ENCODE measurements at regions not wholly inside any gene's neighbourhood (a gene's known extent, or its start where the extent isn't known, plus 50 kb on each side); places are given as distances from the start of the nearest gene placed in this dataset.
"Not testable (repeated sequence)": the region's sequence is repeated elsewhere in the genome, so short reads cannot be mapped to it uniquely, and the experiment has no call there.

DNA sequence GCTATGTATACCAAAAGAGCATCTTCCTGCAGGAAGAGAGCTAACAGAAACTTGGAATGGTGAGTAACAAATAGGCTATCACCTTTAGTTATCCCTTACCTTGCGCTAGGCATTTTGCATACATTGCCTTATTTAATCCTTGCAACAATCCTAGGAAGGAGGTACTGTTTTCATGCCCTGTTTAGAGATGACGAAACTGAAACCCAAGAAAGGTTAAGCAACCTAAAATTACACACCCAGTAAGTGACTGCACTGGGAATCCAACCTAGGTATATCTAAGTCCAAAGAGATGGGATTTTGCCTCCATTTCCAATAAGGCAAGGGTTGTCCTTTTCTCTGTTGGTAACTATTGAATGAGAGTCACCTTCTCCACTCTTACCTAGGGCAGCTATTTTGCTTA lies 144.5 kb downstream of the TM2D1 start:
- DNase-seq (ENCODE audit: low read depth, low spot score): no peak

DNA sequence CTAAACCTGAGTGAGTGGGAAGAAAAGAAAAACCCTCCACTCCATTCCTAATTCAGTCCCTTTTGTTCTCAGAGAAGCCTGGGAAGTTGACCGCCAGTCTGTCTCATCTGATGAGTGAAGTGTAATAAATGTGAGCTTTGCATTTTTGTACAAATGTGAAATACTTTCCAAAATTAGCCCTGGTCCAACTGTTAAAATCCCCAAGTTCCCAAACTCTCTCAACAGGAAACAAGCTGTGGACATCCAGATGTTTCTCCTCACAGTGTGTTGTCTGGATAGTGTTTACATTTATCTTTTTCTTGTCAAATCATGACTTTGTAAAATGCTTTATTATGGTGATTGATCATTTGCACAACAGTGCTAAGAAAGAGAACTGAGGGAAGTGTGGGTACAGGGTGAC lies 145.1 kb downstream of the TM2D1 start:
- no peak for DNase-seq (ENCODE audit: low read depth, low spot score)

DNA sequence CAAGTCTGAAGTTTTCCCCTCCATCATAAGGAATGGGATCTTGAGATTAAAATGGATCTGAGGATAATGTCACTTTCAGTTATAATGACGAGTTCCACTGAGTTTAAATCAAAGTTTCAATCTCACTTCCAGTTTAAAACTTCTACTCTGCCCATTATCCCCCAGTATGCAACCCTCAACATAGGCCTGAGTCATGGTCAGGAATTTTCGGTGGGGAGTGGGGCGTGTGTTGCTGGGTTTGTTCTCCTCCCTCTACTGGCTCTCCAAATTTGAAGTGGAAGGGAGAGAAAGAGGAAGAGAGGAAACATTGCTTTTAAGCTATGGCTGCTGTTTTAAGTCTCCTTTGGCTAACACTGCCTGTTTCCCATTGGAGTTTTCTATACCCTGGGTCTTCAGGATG lies 152.9 kb downstream of the TM2D1 start:
- no peak for DNase-seq (ENCODE audit: low read depth, low spot score)

DNA sequence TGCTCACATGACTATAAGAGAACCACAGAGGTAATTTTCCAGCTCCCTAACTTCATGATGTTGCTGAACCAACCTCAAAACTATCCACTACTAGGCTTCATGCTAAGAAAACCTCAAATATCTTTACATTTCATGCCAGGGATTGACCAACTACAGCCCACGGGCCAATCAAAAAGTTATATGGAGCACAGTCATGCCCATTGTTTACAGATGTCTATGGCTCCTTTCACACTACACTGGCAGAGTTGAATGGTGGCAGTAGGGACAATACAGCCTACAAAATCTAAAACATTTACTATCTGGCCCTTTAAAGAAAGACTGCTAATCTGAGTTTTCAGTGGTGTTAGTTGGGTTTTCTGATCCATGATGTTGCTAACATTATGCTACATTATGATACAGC lies 154.8 kb downstream of the TM2D1 start:
- DNase-seq (ENCODE audit: low read depth, low spot score): no peak

DNA sequence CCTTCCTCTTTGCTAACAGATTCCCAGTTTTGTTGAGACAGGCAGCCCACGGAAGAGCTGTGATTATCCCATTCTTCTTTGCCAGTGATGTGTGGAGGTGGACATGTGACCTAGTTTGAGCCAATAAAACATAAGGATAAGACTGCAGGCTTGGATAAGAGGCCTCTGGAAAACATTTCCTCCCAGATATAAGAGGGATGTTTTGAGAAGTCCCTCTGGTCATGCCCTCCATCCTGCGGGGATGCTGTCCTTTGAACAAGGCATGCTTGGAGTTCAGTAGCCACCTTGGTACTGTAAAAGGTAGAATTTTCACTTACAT lies 155.7 kb downstream of the TM2D1 start:
- DNase-seq (ENCODE audit: low read depth, low spot score): no peak

DNA sequence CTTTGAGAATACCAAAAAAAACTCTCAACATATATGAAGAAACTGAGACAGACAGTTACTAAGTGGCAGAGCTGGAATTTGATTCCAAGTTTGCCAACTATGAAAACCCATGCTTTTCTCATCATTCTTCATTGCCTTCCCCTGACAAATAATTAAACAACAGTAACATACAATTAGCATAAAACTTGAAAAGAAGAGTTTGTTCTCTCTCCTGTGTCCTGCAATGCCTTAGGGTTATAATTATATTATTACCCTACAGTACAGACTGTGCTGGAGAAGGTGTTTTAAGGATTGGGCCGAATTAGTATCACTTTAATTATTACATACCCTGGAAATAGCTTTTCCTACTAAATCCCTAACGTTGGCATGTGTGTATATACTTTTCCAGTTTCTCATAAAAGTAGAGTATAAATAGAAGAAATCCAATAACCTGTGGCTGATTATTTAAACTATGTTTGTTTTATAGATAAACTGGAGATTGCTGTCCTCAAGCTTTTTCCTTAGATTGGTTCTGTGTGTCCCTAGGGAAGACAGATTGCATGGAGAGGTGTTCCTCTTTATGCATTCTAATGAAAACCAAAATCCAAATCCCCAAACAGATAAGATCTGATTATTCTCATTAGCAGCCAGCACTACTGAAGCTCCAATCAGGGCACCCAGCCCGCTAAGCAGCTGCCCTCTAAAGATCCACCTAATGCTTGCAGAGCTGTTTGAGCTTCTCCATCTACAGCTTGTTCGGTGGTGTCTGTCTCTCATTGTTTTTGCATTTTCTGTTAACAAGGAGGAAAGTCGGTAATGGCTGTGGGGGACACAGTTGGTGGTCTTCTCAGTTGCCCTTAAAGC lies 156.3 kb downstream of the TM2D1 start:
- no peak for DNase-seq (ENCODE audit: low read depth, low spot score)

DNA sequence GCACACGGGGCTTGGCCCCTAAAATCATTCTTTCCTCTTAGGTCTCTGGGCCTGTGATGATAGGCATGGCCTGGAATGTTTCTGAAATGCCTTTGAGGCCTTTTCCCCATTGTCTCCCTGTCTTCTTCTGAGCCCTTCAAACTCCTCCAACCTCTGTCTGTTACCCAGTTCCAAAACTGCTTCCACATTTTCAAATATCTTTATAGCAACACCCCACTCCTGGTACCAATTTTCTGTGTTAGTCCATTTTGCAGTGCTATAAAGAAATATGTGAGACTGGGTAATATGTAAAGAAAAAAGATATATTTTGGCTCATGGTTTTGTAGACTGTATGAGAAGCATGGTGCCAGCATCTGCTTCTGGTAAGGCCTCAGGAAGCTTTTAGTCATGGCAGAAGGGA lies 158.8 kb downstream of the TM2D1 start:
- no peak for DNase-seq (ENCODE audit: low read depth, low spot score)

DNA sequence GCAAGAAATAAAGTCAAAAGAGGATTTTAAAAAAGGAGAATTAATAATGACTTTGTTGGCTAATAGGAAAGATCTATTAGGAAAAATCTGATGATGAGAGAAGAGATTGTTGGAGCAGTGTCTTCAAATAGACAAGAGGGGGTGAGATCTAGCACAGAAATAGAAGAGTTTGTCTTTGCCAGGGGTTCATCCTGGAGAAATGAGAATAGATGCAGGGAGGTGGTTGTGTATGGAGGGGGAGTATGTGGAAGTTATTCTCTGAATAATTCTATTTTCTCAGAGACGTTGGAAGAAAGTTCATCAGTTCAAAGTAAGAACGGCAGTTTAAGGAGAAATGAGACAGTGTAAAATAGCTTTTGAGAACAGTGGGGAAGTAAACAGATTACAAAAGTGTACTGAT lies 161.3 kb downstream of the TM2D1 start:
- DNase-seq (ENCODE audit: low read depth, low spot score): no peak

DNA sequence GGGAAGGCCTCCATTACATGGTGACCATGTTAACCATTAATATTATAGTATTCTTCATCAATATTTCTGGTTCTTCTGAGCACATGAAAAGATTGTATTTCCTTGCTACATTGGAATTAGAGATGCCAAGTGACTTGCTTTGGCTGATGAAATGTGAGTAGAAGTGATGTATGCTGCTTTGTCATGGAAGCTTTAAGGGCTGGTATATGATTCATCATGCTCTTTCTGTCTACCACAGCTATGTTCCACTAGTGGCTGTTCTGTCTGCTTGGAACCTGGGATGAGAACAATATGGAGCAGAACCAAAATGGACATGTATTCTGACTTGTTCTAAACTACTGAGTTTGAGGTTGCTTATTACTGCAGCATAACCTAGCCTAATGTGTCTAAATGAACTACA lies 163.3 kb downstream of the TM2D1 start:
- no peak for DNase-seq (ENCODE audit: low read depth, low spot score)

DNA sequence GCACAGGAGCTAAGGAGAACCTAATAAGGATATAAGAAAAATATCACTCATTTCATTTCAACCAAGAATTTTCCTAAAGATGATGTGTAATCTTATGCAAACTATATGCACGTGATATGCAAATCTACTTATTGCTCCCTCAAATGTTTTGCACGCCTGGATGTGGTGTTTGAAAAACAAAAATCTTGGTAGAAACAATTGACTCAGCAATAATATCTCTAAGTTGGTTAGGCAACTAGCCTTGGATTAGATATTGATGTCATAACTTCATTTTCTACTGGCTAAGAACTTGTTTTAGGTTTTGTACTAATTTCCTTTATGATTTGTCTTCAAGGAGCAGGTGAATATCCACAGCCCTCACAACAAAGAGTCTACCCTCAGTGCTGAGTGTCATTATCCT lies 164.6 kb downstream of the TM2D1 start:
- DNase-seq (ENCODE audit: low read depth, low spot score): no peak

DNA sequence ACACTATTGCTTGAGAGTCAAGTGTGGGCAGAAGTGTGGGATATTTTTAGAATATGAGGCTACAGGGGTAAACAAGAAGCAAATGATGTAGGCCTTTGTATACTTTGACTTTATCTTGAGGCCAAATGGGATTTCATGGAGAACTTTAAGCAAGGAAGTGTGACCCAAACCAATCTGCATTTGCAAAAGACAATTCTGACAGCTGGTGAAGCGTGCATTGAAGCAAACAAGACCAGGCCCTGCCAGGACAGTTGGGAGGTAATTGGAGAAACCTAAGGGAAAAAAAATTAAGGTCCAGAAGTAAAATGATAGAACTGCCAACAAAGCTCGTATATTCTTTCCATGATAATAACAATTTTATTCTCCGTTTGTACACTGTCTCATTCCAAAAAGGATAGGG lies 168.3 kb downstream of the TM2D1 start:
- DNase-seq (ENCODE audit: low read depth, low spot score): no peak

DNA sequence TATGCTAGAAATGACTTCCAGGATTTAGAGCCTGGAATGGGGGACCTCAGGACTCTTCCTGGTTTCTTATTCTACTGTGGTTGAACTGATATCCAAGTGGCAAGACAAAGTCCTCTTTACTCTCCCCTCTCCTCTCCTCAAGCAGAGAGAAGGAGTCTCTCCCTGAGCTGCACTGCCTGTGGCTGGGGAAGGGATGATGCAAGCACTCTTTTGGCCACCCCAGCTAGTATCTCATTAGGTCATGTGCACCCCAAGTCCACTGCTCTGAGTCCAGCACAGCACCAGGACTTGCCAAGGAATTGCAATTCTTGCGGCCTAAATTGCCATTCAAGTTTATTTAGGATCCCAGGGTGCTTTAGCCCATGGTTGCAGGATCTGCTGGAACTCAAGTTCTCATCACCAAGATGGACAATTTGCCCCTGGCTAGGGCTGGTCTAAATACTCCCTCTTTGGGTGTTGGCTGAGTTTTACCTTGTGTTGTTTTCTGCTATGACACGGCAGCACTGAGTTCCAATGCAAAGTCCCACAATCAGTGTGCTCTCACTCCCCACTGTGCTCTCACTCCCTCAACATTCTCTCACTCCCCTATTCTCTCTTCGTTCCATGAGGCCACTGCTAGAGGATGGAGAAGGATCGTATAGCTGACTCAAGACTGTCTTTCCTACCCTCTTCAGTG lies 172.2 kb downstream of the TM2D1 start:
- DNase-seq (ENCODE audit: low read depth, low spot score): no peak

DNA sequence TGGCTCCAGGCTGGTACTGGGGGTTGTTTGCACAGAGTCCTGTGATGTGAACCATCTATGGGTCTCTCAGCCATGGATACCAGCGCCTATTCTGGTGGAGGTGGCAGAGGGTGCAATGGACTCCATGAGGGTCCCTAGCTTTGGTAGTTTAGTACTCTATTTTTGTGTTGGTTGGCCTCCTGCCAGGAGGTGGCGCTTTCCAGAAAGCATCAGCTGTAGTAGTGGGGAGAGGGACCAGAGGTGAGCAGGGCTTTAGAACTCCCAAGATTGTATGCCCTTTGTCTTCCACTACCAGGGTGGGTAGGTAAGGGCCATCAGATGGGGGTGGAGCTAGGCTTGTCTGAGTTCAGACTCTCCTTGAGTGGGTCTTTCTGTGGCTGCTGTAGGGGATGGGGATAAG lies 177.6 kb downstream of the TM2D1 start:
- DNase-seq (ENCODE audit: low read depth, low spot score): peak; percentile 51

DNA sequence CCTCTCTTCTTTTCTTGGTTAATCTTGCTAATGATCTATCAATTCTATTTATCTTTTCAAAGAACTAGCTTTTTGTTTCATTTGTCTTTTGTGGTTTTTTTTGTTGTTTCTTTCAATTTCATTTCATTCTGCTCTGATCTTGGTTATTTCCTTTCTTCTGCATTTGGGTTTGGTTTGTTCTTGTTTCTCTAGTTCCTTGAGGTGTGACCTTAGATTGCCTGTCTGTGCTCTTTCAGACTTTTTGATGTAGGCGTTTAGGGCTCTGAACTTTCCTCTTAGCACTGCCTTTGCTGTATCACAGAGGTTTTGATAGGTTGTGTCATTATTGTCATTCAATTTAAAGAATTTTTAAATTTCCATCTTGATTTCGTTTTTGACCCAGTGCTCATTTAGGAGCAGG lies 180.1 kb downstream of the TM2D1 start:
- not testable (repeated sequence) for DNase-seq (ENCODE audit: low read depth, low spot score)

DNA sequence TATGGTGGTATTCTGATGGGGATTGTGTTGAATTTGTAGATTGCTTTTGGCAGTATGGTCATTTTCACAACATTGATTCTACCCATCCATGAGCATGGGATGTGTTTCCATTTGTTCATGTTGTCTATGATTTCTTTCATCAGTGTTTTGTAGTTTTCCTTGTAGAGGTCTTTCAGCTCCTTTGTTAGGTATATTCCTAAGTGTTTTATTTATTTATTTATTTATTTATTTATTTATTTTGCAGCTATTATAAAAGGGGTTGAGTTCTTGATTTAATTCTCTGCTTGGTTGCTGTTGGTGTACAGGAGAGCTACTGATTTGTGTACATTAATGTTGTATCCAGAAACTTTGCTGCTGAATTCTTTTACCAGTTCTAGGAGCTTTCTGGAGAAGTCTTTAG lies 181.4 kb downstream of the TM2D1 start:
- not testable (repeated sequence) for DNase-seq (ENCODE audit: low read depth, low spot score)

DNA sequence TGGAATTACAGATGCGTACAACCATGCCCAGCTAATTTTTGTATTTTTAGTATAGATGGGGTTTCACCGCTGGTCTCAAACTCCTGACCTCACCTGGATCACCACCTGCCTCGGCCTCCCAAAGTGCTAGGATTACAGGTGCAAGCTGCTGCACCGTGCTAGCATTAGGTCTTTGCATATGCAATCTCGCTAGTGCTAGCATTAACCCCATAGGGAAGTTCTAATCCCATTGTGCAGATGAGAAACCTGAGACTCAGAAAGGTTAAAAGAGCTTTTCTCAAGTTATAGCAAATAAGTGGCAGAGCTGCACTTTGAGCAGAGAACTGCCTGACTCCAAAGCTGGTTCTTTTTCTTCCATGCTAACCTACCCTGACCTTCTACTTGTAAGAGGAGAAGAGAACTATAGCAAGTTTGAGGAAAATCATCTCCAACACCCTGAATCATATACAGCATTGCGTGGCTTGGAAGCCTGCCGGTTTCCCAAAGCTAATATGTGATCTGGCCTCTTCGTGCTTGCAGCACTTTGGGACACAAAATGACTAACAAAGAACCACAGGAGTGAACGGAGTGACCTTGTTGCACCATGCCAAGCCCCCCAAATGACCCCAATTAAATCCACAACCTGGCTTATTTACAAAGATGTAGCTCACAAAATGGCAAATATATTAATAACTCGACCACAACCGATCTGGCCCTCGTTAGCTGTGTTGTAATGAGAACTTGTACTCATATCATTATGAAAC lies 185.1 kb downstream of the TM2D1 start:
- DNase-seq (ENCODE audit: low read depth, low spot score): no peak

DNA sequence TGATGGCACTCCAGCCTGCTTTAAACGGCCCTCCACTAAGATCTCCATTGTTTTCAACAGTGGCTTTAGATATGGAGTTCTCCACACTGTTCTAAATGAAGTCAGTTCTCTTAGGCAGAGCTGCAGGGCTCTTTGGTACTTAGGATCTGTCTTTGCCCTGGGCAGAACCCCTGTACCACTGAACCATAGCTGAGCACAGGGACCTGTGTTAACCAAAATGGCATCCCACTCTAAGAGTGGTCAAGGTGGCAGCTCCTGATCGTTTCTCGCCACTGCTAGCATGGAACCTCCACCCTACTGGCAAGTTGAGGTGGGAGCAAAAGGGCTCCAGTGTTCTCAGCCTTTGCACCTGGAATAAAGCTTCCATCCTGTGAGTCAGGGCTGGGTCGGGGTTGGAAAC lies 186.7 kb downstream of the TM2D1 start:
- DNase-seq (ENCODE audit: low read depth, low spot score): no peak

DNA sequence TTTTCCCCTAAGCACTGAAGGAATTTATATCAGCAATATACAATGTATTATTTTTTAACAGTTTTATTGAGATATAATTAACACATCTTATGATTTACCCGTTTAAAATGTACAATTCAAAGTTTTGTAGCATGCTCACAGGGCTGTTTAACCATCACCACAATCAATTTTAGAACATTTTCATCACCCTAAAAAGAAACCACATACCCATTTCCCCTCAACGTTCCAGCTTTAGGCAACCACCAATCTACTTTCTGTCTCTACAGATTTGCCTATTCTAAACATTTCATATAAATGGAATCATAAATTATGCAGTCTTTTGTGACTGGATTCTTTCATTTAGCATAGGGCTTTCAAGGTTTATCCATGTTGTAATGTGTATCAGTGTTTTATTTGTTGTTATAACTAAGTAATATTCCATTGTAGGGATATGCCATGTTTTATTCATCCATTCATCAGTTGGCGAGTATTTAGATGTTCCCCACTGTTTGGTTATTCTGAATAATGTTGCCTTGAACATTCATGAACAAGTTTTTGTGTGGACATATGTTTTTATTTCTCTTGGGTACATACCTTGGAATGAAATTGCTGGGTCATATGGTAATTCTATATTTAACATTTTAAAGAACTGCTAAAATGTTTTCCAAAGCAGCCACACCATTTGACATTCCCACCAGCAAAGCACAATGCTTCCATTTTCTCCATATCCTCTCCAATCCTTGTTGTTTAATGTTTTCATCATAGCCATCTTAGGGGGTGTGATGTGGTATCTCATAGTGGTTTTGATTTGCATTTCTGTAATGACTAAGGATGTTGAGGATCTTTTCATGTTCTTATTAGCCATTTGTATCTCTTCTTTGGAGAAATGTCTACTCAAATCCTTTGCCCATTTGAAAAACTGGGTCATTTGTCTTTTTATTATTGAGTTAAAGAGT lies 188.5 kb downstream of the TM2D1 start:
- no peak for DNase-seq (ENCODE audit: low read depth, low spot score)

DNA sequence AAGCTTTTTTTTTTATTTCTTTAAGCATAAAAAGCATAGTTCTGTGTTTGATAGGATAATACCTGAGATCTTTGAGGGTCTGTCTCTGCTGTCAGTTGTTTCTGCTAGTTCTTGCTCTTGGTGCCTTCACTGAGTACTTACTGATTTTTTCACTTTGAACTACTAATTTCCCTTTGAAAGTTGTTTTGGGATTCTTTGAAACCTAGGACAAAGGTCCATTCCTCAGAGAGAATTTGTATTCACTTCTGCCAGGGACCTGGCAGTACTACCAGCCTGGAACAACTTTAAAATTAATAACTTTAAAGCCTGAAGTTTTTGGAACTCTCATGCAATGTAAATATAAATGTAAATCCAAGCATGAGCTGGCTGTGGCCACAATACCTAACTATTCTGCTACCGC lies 190.1 kb downstream of the TM2D1 start:
- DNase-seq (ENCODE audit: low read depth, low spot score): no peak

DNA sequence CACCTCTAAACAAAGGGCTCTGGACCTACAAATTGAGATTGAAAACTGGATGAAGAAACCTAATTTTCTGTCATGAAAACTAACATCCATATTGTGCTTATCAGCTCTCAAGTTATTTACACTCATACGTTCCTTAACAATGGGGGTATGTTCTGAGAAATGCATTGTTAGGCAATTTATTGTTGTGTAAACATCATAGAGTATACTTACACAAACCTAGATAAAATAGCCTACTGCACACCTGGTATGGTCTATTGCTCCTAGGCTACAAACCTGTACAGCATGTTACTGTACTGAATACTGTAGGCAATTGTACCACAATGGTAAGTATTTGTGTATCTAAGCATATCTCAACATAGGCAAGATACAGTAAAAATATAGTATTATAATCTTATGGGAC lies 191.4 kb downstream of the TM2D1 start:
- DNase-seq (ENCODE audit: low read depth, low spot score): no peak

DNA sequence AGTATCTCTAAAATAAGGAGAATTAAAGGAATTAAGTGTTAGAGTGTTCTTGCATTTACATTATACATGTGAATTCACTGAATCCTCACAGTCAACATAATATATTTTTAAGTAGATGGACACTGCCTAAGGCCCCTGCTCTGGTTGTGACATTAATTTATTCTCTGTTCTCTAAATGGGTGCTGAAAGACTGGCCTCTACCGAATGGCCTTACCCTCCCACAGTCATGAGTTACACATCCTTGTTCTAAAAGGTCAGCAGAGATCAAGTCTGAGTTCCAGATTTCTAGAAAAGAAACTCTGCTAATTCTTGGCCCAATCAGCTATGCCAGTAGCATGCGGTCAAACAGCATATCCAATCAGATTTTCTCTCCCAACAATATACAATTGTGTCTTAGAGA lies 193.2 kb downstream of the TM2D1 start:
- no peak for DNase-seq (ENCODE audit: low read depth, low spot score)

All from ELF-1 (cell line).